SU-DHL-6 (cell line): ENCODE measurements at regions not wholly inside any gene's neighbourhood (a gene's known extent, or its start where the extent isn't known, plus 50 kb on each side); places are given as distances from the start of the nearest gene placed in this dataset.

Experiments used
- CTCF ChIP-seq: fragments of 200-600 bp; sonication (generic); IDR thresholded peaks from one replicate; pipeline ENCODE4 v1.5.1; 2017; ENCODE audit warnings: antibody characterized with exemption, mild to moderate bottlenecking, low read length, moderate library complexity; ENCODE audit not compliant: insufficient read depth, poor library complexity, severe bottlenecking
- EZH2phosphoT487 ChIP-seq: fragments of 200-600 bp; sonication (generic), shearing (Covaris generic); conservative IDR thresholded peaks from 2 replicates; pipeline ENCODE4 v1.6.1; 2018; ENCODE audit warnings: mild to moderate bottlenecking, antibody characterized with exemption, low read length, moderate library complexity, mixed read lengths

GRCh38 chr7:94183891-94184290, 179.7 kb upstream of the BET1 start:
- TF ChIP-seq CTCF (no peak), EZH2phosphoT487 (no peak)
